Renal cortical epithelial cell (primary cell): ENCODE measurements at regions not wholly inside any gene's neighbourhood (a gene's known extent, or its start where the extent isn't known, plus 50 kb on each side); places are given as distances from the start of the nearest gene placed in this dataset.
A peak's percentile ranks its signal among the peaks of the same experiment; 100 is the strongest.
"Not testable (repeated sequence)": the region's sequence is repeated elsewhere in the genome, so short reads cannot be mapped to it uniquely, and the experiment has no call there.

Experiments used
- DNase-seq: peaks from one replicate; pipeline ENCODE4 v3.0.0-alpha.2; 2011; ENCODE audit warnings: low read depth

GRCh38 chr12:46087916-46088439 lies 97.6 kb upstream of the SCAF11 start:
- DNase-seq, result no peak

DNA sequence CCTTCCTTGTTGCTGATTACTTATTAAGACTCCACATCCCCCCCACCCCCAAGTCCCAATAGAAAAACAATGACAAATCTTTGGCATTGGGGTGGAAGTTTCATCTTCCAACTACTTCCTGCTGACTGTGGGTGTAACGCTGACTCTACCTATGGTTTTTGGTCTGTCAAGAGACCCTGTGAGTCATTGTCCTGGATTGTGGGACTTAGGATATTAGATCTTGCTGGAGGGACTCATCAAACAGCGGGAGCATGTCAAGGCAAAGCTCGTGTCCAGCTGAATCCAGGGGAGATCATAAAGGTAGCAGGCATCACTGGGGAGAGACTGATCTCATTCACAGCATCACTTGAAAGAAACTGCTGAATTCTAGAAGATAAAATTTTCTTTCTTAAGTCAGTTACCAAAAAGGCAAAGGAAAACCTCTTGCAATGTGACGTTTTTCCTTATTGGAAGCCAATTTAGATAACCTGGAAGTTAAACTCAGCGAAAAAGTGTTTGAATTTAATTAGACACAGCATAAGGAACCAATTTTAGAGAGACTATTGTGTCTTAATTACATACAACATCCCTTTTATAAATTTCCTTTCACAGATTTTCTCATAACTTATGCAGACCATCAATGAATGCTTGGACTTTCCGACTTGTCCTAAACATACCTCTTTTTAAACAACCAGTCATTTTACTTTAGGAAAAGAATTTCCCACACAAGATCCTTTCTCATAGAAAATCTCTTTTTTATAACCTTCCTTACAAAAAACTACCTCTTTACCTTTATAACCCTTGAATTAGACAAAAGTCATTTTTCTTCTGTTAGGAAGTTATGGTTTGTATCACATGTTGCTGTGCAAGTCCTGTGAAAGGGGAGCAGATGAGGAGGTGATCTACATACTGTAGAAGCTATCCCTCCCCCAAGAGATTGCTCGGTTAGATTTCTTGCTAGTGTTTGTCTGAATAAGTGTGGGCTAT lies 94.6 kb upstream of the SCAF11 start:
- DNase-seq, result no peak

DNA sequence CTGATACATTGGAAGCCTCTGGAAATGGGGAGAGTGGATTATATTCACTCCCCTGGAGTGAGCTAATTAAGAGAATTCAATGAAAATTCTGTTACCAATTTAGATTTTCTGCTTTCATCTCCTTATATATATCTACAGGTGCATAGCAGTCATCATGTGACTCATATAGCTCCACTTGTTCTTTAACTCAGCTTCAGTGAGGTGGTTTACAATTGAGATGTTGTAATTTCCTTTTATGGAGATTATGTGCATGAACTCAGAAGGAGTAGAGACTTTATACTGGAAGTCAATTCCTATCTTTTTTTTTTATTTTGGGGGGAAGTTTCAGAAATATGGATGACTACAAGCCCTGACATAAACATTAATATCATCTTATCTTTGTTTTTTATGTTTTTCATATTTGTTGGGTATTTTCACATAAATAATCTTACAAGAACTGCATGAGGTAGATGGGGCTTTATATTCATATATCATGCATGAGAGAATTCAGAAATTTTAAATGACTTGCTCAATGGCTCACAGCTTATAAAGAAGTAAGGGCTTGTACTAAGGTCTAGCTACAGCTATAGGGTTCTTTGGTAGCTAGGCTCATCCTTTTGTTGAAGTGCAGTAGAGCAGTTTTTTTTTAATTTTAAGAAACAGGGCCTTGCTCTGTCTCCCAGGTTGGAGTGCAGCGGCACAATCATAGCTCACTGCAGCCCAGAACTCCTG lies 92.3 kb upstream of the SCAF11 start:
- DNase-seq, result peak; percentile 1

- DNase-seq, result no peak
These were observed 82.9 kb upstream of the SCAF11 start for GRCh38 chr12:46073321-46073720.

- DNase-seq, result peak; percentile 67
These were observed 81.6 kb upstream of the SCAF11 start for GRCh38 chr12:46071769-46072624.

- no peak for DNase-seq
These were observed 81.0 kb upstream of the SCAF11 start for GRCh38 chr12:46071335-46071734.

- DNase-seq, result no peak
These were observed 76.7 kb upstream of the SCAF11 start for GRCh38 chr12:46067094-46067493.

- no peak for DNase-seq
These were observed 75.2 kb upstream of the SCAF11 start for GRCh38 chr12:46065412-46066166.

GRCh38 chr12:46064548-46064947 lies 74.2 kb upstream of the SCAF11 start:
- DNase-seq, result no peak

DNA sequence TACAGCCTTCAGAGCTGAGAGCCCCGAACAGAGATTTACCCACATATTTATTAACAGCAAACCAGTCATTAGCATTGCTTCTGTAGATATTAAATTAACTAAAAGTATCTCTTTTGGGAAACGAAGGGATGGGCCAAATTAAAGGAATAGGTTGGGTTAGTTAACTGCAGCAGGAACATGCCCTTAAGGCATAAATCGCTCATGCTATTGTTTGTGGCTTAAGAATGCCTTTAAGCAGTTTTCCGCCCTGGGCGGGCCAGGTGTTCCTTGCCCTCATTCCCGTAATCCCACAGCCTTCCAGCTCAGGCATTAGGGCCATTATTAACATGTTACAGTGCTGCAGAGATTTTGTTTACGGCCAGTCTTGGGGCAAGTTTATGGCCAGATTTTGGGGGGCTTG lies 68.3 kb upstream of the SCAF11 start:
- DNase-seq, result not testable (repeated sequence)

- DNase-seq, result no peak
These were observed 60.4 kb upstream of the SCAF11 start for GRCh38 chr12:46050805-46051204.

- DNase-seq, result no peak
These were observed 59.3 kb upstream of the SCAF11 start for GRCh38 chr12:46049665-46050064.

- DNase-seq, result no peak
These were observed 56.1 kb upstream of the SCAF11 start for GRCh38 chr12:46046436-46046835.

DNA sequence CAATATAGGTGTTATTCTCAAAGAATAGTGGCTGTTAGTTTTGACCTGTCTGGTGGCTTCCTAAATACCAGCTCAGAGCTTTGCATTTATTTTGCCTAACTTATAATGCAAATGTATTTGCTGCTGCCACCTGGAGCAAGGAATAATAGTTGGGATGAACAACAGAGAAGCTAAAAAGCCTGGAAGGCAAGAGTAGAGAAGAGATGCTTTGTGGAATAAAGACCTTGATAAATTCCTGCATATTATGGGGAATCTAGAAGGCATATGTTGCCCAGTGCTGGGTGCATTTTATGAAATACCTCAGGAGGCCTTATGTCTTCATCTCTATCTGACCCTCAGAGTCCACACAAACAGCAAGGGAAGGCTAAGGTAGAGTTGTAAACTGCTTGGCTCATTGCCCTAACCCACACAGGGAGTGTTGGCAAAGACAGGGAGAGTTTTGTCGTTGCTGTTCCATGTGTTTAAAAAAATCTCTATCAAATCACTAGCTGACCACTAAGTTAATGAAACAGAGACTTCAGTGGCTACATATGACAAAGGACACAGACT lies 53.7 kb upstream of the SCAF11 start:
- DNase-seq, result no peak
